ENCODE measurements at regions not wholly inside any gene's neighbourhood (a gene's known extent, or its start where the extent isn't known, plus 50 kb on each side); places are given as distances from the start of the nearest gene placed in this dataset.
"Not testable (repeated sequence)": the region's sequence is repeated elsewhere in the genome, so short reads cannot be mapped to it uniquely, and the experiment has no call there.

GRCh38 chr14:30193101-30193500 is 265.5 kb upstream of the PRKD1 start:
- 88% methylated on average over 3 of the region's 4 CpGs; no CpG with 5 or more reads in 1 of the 2 experiments for WGBS, 2 experiments (ENCODE audit: insufficient coverage in 2 of 2)

GRCh38 chr14:30193845-30194501 is 266.3 kb upstream of the PRKD1 start:
- H3K4me1 ChIP-seq (ENCODE audit: control insufficient read depth, insufficient read depth, low read length, poor library complexity, severe bottlenecking), result no peaks in the 10 kb centered on the region
- 100% methylated on average over 1 to 2 of the region's 4 CpGs for WGBS, 2 experiments (ENCODE audit: insufficient coverage in 2 of 2)
- H3K4me3 ChIP-seq (ENCODE audit: extremely low read depth, insufficient read depth, low read length, poor library complexity, severe bottlenecking), result no peak overlapping the region
- no peaks in the 10 kb centered on the region for H3K9me3 ChIP-seq (ENCODE audit: control insufficient read depth, low read length)
- H3K27ac ChIP-seq (ENCODE audit: low read depth, low read length, severe bottlenecking), result no peak overlapping the region
- H3K36me3 ChIP-seq (ENCODE audit: control insufficient read depth, insufficient read depth, low read length), result no peaks in the 10 kb centered on the region

More at GRCh38 chr14:30193101-30193500, 265.5 kb upstream of the PRKD1 start:
- H3K9me3 ChIP-seq (ENCODE audit: control insufficient read depth, low read length), result no peaks in the 10 kb centered on the region
- H3K36me3 ChIP-seq (ENCODE audit: control insufficient read depth, insufficient read depth, low read length), result no peaks in the 10 kb centered on the region
- no peak overlapping the region for H3K27ac ChIP-seq (ENCODE audit: low read depth, low read length, severe bottlenecking)
- H3K4me1 ChIP-seq (ENCODE audit: control insufficient read depth, insufficient read depth, low read length, poor library complexity, severe bottlenecking), result no peaks in the 10 kb centered on the region
- no peak overlapping the region for H3K4me3 ChIP-seq (ENCODE audit: extremely low read depth, insufficient read depth, low read length, poor library complexity, severe bottlenecking)

- no peak overlapping the region for H3K4me3 ChIP-seq (ENCODE audit: extremely low read depth, insufficient read depth, low read length, poor library complexity, severe bottlenecking)
- H3K4me1 ChIP-seq (ENCODE audit: control insufficient read depth, insufficient read depth, low read length, poor library complexity, severe bottlenecking), result no peaks in the 10 kb centered on the region
- WGBS, 2 experiments (ENCODE audit: insufficient coverage in 2 of 2), result no CpG with 5 or more reads among the region's 2 CpGs
- no peaks in the 10 kb centered on the region for H3K36me3 ChIP-seq (ENCODE audit: control insufficient read depth, insufficient read depth, low read length)
- no peak overlapping the region for H3K27ac ChIP-seq (ENCODE audit: low read depth, low read length, severe bottlenecking)
- H3K9me3 ChIP-seq (ENCODE audit: control insufficient read depth, low read length), result no peaks in the 10 kb centered on the region
Observed at GRCh38 chr14:30194741-30195148, 267.1 kb upstream of the PRKD1 start.

- no peaks in the 10 kb centered on the region for H3K9me3 ChIP-seq (ENCODE audit: control insufficient read depth, low read length)
- H3K4me3 ChIP-seq (ENCODE audit: extremely low read depth, insufficient read depth, low read length, poor library complexity, severe bottlenecking), result no peak overlapping the region
- no peak overlapping the region for H3K27ac ChIP-seq (ENCODE audit: low read depth, low read length, severe bottlenecking)
- H3K36me3 ChIP-seq (ENCODE audit: control insufficient read depth, insufficient read depth, low read length), result no peaks in the 10 kb centered on the region
- WGBS, 2 experiments (ENCODE audit: insufficient coverage in 2 of 2), result 42 to 52% methylated on average over 2 to 3 of the region's 3 CpGs
- H3K4me1 ChIP-seq (ENCODE audit: control insufficient read depth, insufficient read depth, low read length, poor library complexity, severe bottlenecking), result no peaks in the 10 kb centered on the region
Observed at GRCh38 chr14:30195941-30196340, 268.3 kb upstream of the PRKD1 start.

- Histone ChIP-seq H3K36me3 (ENCODE audit: control insufficient read depth, insufficient read depth, low read length) (no peaks in the 10 kb centered on the region), H3K27ac (ENCODE audit: low read depth, low read length, severe bottlenecking) (no peak overlapping the region), H3K9me3 (ENCODE audit: control insufficient read depth, low read length) (peaks cover 4% of the 10 kb centered on the region), H3K4me3 (ENCODE audit: extremely low read depth, insufficient read depth, low read length, poor library complexity, severe bottlenecking) (no peak overlapping the region), H3K4me1 (ENCODE audit: control insufficient read depth, insufficient read depth, low read length, poor library complexity, severe bottlenecking) (no peaks in the 10 kb centered on the region)
- WGBS, 2 experiments (ENCODE audit: insufficient coverage in 2 of 2), result 74 to 89% methylated on average over 2 of the region's 2 CpGs
Observed at GRCh38 chr14:30196861-30197260, 269.2 kb upstream of the PRKD1 start.

- H3K4me3 ChIP-seq (ENCODE audit: extremely low read depth, insufficient read depth, low read length, poor library complexity, severe bottlenecking); H3K27ac ChIP-seq (ENCODE audit: low read depth, low read length, severe bottlenecking); H3K36me3 ChIP-seq (ENCODE audit: control insufficient read depth, insufficient read depth, low read length); H3K9me3 ChIP-seq (ENCODE audit: control insufficient read depth, low read length); H3K4me1 ChIP-seq (ENCODE audit: control insufficient read depth, insufficient read depth, low read length, poor library complexity, severe bottlenecking): not testable (repeated sequence)
- 80% methylated on average over 1 of the region's 3 CpGs; no CpG with 5 or more reads in 1 of the 2 experiments for WGBS, 2 experiments (ENCODE audit: insufficient coverage in 2 of 2)
Observed at GRCh38 chr14:30198720-30199119, 271.1 kb upstream of the PRKD1 start.

- Histone ChIP-seq H3K27ac (ENCODE audit: low read depth, low read length, severe bottlenecking) (no peak overlapping the region), H3K36me3 (ENCODE audit: control insufficient read depth, insufficient read depth, low read length) (no peaks in the 10 kb centered on the region), H3K4me1 (ENCODE audit: control insufficient read depth, insufficient read depth, low read length, poor library complexity, severe bottlenecking) (no peaks in the 10 kb centered on the region), H3K9me3 (ENCODE audit: control insufficient read depth, low read length) (peaks cover 4% of the 10 kb centered on the region), H3K4me3 (ENCODE audit: extremely low read depth, insufficient read depth, low read length, poor library complexity, severe bottlenecking) (no peak overlapping the region)
- 88 to 90% methylated on average over 2 of the region's 2 CpGs for WGBS, 2 experiments (ENCODE audit: insufficient coverage in 2 of 2)
Observed at GRCh38 chr14:30204431-30204980, 276.9 kb upstream of the PRKD1 start.

GRCh38 chr14:30209136-30209535 is 281.5 kb upstream of the PRKD1 start:
- Histone ChIP-seq H3K27ac (ENCODE audit: low read depth, low read length, severe bottlenecking) (no peak overlapping the region), H3K4me3 (ENCODE audit: extremely low read depth, insufficient read depth, low read length, poor library complexity, severe bottlenecking) (no peak overlapping the region), H3K4me1 (ENCODE audit: control insufficient read depth, insufficient read depth, low read length, poor library complexity, severe bottlenecking) (no peaks in the 10 kb centered on the region), H3K36me3 (ENCODE audit: control insufficient read depth, insufficient read depth, low read length) (no peaks in the 10 kb centered on the region), H3K9me3 (ENCODE audit: control insufficient read depth, low read length) (no peaks in the 10 kb centered on the region)
- no CpG with 5 or more reads among the region's 1 CpG for WGBS, 2 experiments (ENCODE audit: insufficient coverage in 2 of 2)

GRCh38 chr14:30210630-30211029 is 283.0 kb upstream of the PRKD1 start:
- H3K4me1 ChIP-seq (ENCODE audit: control insufficient read depth, insufficient read depth, low read length, poor library complexity, severe bottlenecking), result no peaks in the 10 kb centered on the region
- H3K36me3 ChIP-seq (ENCODE audit: control insufficient read depth, insufficient read depth, low read length), result no peaks in the 10 kb centered on the region
- H3K4me3 ChIP-seq (ENCODE audit: extremely low read depth, insufficient read depth, low read length, poor library complexity, severe bottlenecking), result no peak overlapping the region
- no peak overlapping the region for H3K27ac ChIP-seq (ENCODE audit: low read depth, low read length, severe bottlenecking)
- H3K9me3 ChIP-seq (ENCODE audit: control insufficient read depth, low read length), result no peaks in the 10 kb centered on the region
- WGBS, 2 experiments (ENCODE audit: insufficient coverage in 2 of 2), result 69 to 79% methylated on average over 2 of the region's 4 CpGs

GRCh38 chr14:30211326-30211725 is 283.7 kb upstream of the PRKD1 start:
- Histone ChIP-seq H3K4me1 (ENCODE audit: control insufficient read depth, insufficient read depth, low read length, poor library complexity, severe bottlenecking) (no peaks in the 10 kb centered on the region), H3K36me3 (ENCODE audit: control insufficient read depth, insufficient read depth, low read length) (no peaks in the 10 kb centered on the region), H3K4me3 (ENCODE audit: extremely low read depth, insufficient read depth, low read length, poor library complexity, severe bottlenecking) (no peak overlapping the region), H3K9me3 (ENCODE audit: control insufficient read depth, low read length) (no peaks in the 10 kb centered on the region), H3K27ac (ENCODE audit: low read depth, low read length, severe bottlenecking) (no peak overlapping the region)

GRCh38 chr14:30214014-30214413 is 286.4 kb upstream of the PRKD1 start:
- 67 to 90% methylated on average over 2 to 3 of the region's 3 CpGs for WGBS, 2 experiments (ENCODE audit: insufficient coverage in 2 of 2)
- Histone ChIP-seq H3K27ac (ENCODE audit: low read depth, low read length, severe bottlenecking) (no peak overlapping the region), H3K4me3 (ENCODE audit: extremely low read depth, insufficient read depth, low read length, poor library complexity, severe bottlenecking) (no peak overlapping the region), H3K4me1 (ENCODE audit: control insufficient read depth, insufficient read depth, low read length, poor library complexity, severe bottlenecking) (no peaks in the 10 kb centered on the region), H3K36me3 (ENCODE audit: control insufficient read depth, insufficient read depth, low read length) (no peaks in the 10 kb centered on the region), H3K9me3 (ENCODE audit: control insufficient read depth, low read length) (no peaks in the 10 kb centered on the region)
